HCT116 (cell line): ENCODE measurements at regions not wholly inside any gene's neighbourhood (a gene's known extent, or its start where the extent isn't known, plus 50 kb on each side); places are given as distances from the start of the nearest gene placed in this dataset.

Experiments used
- ATAC-seq: fragments of 200-7000 bp; cut with Tn5 transposase; 2 replicates; pipeline ENCODE4 v1.9.1; 2020; ENCODE audit warnings: mild to moderate bottlenecking, moderate library complexity
- BruUV-seq: library from RNA; stranded (reverse); fragments of 400-500 nt; replicated peaks from 2 replicates; lab custom pipeline; 2021; lab: Mats Ljungman, UMichigan
- CTCF ChIA-PET: fragments of 300-600 bp; sonication (Branson Sonifier 250); formaldehyde crosslinking; loops from one replicate; lab custom pipeline; 2021; ENCODE audit warnings: antibody characterized with exemption; lab: Charles Lee
- POLR2A ChIA-PET: fragments of 300-600, 350-600 bp; sonication (Branson Sonifier 250); formaldehyde crosslinking; loops from one replicate; lab custom pipeline; 2021; ENCODE audit warnings: antibody characterized with exemption; lab: Charles Lee
- RAD21 ChIA-PET, 2 experiments: fragments of 300-600 bp; sonication (Branson Sonifier 250); formaldehyde crosslinking; loops; one replicate each; lab custom pipeline; 2023; ENCODE audit warnings: low total read pairs in 2 of 2; ENCODE audit not compliant: uncharacterized antibody in 2 of 2, unreplicated experiment in 2 of 2, low non-redundant PET in 1 of 2; lab: Charles Lee
- DNase-seq: peaks from one replicate; pipeline ENCODE4 v3.0.0-alpha.2; 2010; ENCODE audit warnings: low read depth, low spot score
- H2AFZ ChIP-seq: fragments of 200-600 bp; shearing (Covaris generic), sonication (generic); 2 replicates; pipeline ENCODE4 v1.6.1; 2017; ENCODE audit warnings: low read depth, mixed run types, mixed read lengths, antibody characterized with exemption, low read length; ENCODE audit not compliant: poor library complexity, severe bottlenecking
- H3K27ac ChIP-seq: 2 replicates; pipeline ENCODE4 v1.5.1; 2012; ENCODE audit warnings: low read depth, low read length
- H3K27me3 ChIP-seq: fragments of 200-600 bp; sonication (generic); 2 replicates; pipeline ENCODE4 v1.6.1; 2016; ENCODE audit warnings: mixed run types, low read length, mixed read lengths; ENCODE audit not compliant: insufficient read depth
- H3K36me3 ChIP-seq, 2 experiments: fragments of 200-500 bp in 1 of 2; fragments of 200-600 bp in 1 of 2; sonication (Bioruptor generic) in 1 of 2; sonication (generic) in 1 of 2; 2 replicates each; pipeline versions ENCODE4 v1.5.1 to v1.6.1; 2014 to 2016; ENCODE audit warnings: low read length in 2 of 2, inconsistent platforms in 1 of 2, mixed read lengths in 1 of 2, mixed run types in 1 of 2; ENCODE audit not compliant: insufficient read depth in 2 of 2, control insufficient read depth in 1 of 2
- H3K4me1 ChIP-seq, 2 experiments: fragments of 200-600 bp in 1 of 2; sonication (generic) in 1 of 2; 2 replicates each; pipeline versions ENCODE4 v1.5.1 to v1.6.1; 2012 to 2017; ENCODE audit warnings: low read length in 2 of 2, inconsistent platforms in 1 of 2, mild to moderate bottlenecking in 1 of 2, mixed read lengths in 1 of 2, mixed run types in 1 of 2, moderate library complexity in 1 of 2; ENCODE audit not compliant: insufficient read depth in 2 of 2, control insufficient read depth in 1 of 2
- H3K4me2 ChIP-seq: fragments of 200-600 bp; sonication (generic); 2 replicates; pipeline ENCODE4 v1.6.1; 2017; ENCODE audit warnings: mixed run types, low read length, mixed read lengths
- H3K4me3 ChIP-seq, 2 experiments: fragments of 200-600 bp in 1 of 2; sonication (generic) in 1 of 2; replicated peaks in 1 of 2; 2 replicates each; pipeline ENCODE4 v1.5.1; 2011 to 2016; ENCODE audit warnings: low read length in 2 of 2, control low read depth in 1 of 2, low read depth in 1 of 2, mild to moderate bottlenecking in 1 of 2, mixed read lengths in 1 of 2, mixed run types in 1 of 2
- H3K79me2 ChIP-seq: fragments of 200-600 bp; sonication (generic); 2 replicates; pipeline ENCODE4 v1.6.1; 2017; ENCODE audit warnings: mild to moderate bottlenecking, mixed run types, low read length, moderate library complexity, mixed read lengths; ENCODE audit not compliant: insufficient read depth
- H3K9ac ChIP-seq: fragments of 200-600 bp; sonication (generic); 2 replicates; pipeline ENCODE4 v1.6.1; 2016; ENCODE audit warnings: low read length, mixed read lengths
- H3K9me2 ChIP-seq: fragments of 200-600 bp; sonication (generic), shearing (Covaris generic); 2 replicates; pipeline ENCODE4 v1.6.1; 2017; ENCODE audit warnings: mixed run types, mild to moderate bottlenecking, moderate library complexity; ENCODE audit not compliant: insufficient read depth
- H3K9me3 ChIP-seq, 2 experiments: fragments of 200-500 bp in 1 of 2; fragments of 200-600 bp in 1 of 2; sonication (Bioruptor generic) in 1 of 2; sonication (generic) in 1 of 2; 2 replicates each; pipeline ENCODE4 v1.6.1; 2014 to 2017; ENCODE audit warnings: low read length in 2 of 2, mixed read lengths in 2 of 2, inconsistent platforms in 1 of 2, low read depth in 1 of 2, mild to moderate bottlenecking in 1 of 2, mixed run types in 1 of 2, moderate library complexity in 1 of 2; ENCODE audit not compliant: control insufficient read depth in 1 of 2, insufficient read depth in 1 of 2
- H4K20me1 ChIP-seq: fragments of 200-600 bp; sonication (generic), shearing (Covaris generic); 2 replicates; pipeline ENCODE4 v1.6.1; 2017; ENCODE audit warnings: mixed run types, mild to moderate bottlenecking, moderate library complexity; ENCODE audit not compliant: insufficient read depth
- CEBPB ChIP-seq: IDR thresholded peaks from 2 replicates; pipeline ENCODE4 v1.6.1; 2012; ENCODE audit warnings: low read depth
- CTCF ChIP-seq, 3 experiments: fragments of 200-600 bp in 1 of 3; sonication (generic) in 1 of 3; IDR thresholded peaks in 2 of 3; conservative IDR thresholded peaks in 1 of 3; 2 replicates each; pipeline ENCODE4 v1.5.1; 2012 to 2017; ENCODE audit warnings: low read depth in 2 of 3, low read length in 2 of 3, antibody characterized with exemption in 1 of 3, borderline replicate concordance in 1 of 3, control low read depth in 1 of 3, mild to moderate bottlenecking in 1 of 3, mixed read lengths in 1 of 3, mixed run types in 1 of 3, moderate library complexity in 1 of 3; ENCODE audit not compliant: insufficient read depth in 1 of 3
- ELF1 ChIP-seq: IDR thresholded peaks from 2 replicates; pipeline ENCODE4 v1.6.1; 2012; ENCODE audit warnings: low read depth, borderline replicate concordance
- FOSL1 ChIP-seq: IDR thresholded peaks from 2 replicates; pipeline ENCODE4 v1.6.1; 2012; ENCODE audit warnings: low read depth
- MAX ChIP-seq: IDR thresholded peaks from 2 replicates; pipeline ENCODE4 v1.6.1; 2012
- POLR2AphosphoS5 ChIP-seq: IDR thresholded peaks from 2 replicates; pipeline ENCODE4 v1.6.1; 2011; ENCODE audit warnings: mild to moderate bottlenecking, low read depth, low read length, moderate library complexity
- SIN3A ChIP-seq: IDR thresholded peaks from 2 replicates; pipeline ENCODE4 v1.6.1; 2012; ENCODE audit warnings: low read depth
- SP1 ChIP-seq: IDR thresholded peaks from 2 replicates; pipeline ENCODE4 v1.6.1; 2012; ENCODE audit warnings: low read depth
- TCF7L2 ChIP-seq: IDR thresholded peaks from 2 replicates; pipeline ENCODE4 v1.7.0; 2011; ENCODE audit warnings: borderline replicate concordance, inconsistent platforms; ENCODE audit not compliant: insufficient read depth, insufficient read length; ENCODE audit errors: extremely low read depth
- YY1 ChIP-seq: IDR thresholded peaks from 2 replicates; pipeline ENCODE4 v1.6.1; 2011; ENCODE audit warnings: low read length, low read depth, moderate library complexity, mild to moderate bottlenecking; ENCODE audit not compliant: insufficient replicate concordance; ENCODE audit errors: extremely low read depth
- intact Hi-C: fragments of 100-400 bp; cut with micrococcal nuclease; formaldehyde crosslinking; loops from 2 replicates; pipeline ENCODE4 v1.10.0; 2022
- TF ChIP-seq, protein P1 (sequence below): IDR thresholded peaks from 2 replicates; pipeline ENCODE4 v1.6.1; 2012; ENCODE audit warnings: low read depth

DNA sequence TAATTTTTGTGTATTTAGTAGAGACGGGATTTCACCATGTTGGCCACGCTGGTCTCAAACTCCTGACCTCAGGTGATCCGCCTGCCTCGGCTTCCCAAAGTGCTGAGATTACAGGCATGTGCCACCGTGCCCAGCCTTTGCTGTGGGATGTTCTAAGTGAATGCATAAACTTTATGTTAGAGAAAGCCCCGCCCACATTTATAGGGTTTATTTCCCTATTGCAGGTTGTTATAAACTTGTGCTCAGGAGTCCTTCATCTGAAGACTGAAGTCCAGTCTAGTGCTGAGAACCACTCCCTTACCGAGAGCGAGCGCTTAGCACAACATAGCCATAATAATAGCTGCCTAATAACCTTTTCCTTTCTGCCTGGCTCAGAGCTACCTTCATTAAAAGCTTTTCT, 75.4 kb upstream of the ZNF217 start:
- Histone ChIP-seq H3K79me2 (no peaks in the 10 kb centered on the region), H3K36me3 (no peaks in the 10 kb centered on the region), H3K9ac (no peak overlapping the region), H3K27me3 (no peaks in the 10 kb centered on the region), H4K20me1 (no peaks in the 10 kb centered on the region), H3K9me3 (no peaks in the 10 kb centered on the region), H2AFZ (peak overlapping the region; percentile 17), H3K4me2 (no peak overlapping the region), H3K4me3 (no peak overlapping the region), H3K9me2 (no peaks in the 10 kb centered on the region), H3K27ac (no peak overlapping the region), H3K4me1 (peaks cover 2 to 11% of the 10 kb centered on the region in 2 experiments; a peak in 2 of 4 replicates)
- RAD21 ChIA-PET: no interaction called here
- intact Hi-C loops: no loop called here
- POLR2A ChIA-PET: no interaction called here
- DNase-seq (no peak), ATAC-seq (no peak)
- TF ChIP-seq ELF1 (no peak), TCF7L2 (no peak), CTCF (IDR thresholded peaks at IDR 0.05 in 2 of 3, conservative IDR thresholded peaks at IDR 0.05 in 1 of 3; ENCODE audit: borderline replicate concordance in 1 of 3, insufficient read depth in 1 of 3, low read depth in 2 of 3, low read length in 2 of 3) (no peak)
- no TSS peak for BruUV-seq
- CTCF ChIA-PET: no interaction called here

GRCh38 chr20:53666144-53666543, 72.5 kb upstream of the ZNF217 start:
- CTCF ChIA-PET: no interaction called here
- intact Hi-C loops: no loop called here

More at GRCh38 chr20:53666144-53666543, 72.5 kb upstream of the ZNF217 start:
- Histone ChIP-seq H2AFZ (no peak overlapping the region), H4K20me1 (no peaks in the 10 kb centered on the region), H3K27me3 (no peaks in the 10 kb centered on the region), H3K9ac (no peak overlapping the region), H3K36me3 (no peaks in the 10 kb centered on the region)
- no TSS peak for BruUV-seq
- no peak for DNase-seq
- ChIA-PET RAD21 (no interaction called here), POLR2A (no interaction called here)
- TF ChIP-seq ELF1: no peak
- TF ChIP-seq SIN3A: no peak
- no peak for TF ChIP-seq POLR2AphosphoS5
- TF ChIP-seq MAX: no peak
- TF ChIP-seq, protein P1, sequence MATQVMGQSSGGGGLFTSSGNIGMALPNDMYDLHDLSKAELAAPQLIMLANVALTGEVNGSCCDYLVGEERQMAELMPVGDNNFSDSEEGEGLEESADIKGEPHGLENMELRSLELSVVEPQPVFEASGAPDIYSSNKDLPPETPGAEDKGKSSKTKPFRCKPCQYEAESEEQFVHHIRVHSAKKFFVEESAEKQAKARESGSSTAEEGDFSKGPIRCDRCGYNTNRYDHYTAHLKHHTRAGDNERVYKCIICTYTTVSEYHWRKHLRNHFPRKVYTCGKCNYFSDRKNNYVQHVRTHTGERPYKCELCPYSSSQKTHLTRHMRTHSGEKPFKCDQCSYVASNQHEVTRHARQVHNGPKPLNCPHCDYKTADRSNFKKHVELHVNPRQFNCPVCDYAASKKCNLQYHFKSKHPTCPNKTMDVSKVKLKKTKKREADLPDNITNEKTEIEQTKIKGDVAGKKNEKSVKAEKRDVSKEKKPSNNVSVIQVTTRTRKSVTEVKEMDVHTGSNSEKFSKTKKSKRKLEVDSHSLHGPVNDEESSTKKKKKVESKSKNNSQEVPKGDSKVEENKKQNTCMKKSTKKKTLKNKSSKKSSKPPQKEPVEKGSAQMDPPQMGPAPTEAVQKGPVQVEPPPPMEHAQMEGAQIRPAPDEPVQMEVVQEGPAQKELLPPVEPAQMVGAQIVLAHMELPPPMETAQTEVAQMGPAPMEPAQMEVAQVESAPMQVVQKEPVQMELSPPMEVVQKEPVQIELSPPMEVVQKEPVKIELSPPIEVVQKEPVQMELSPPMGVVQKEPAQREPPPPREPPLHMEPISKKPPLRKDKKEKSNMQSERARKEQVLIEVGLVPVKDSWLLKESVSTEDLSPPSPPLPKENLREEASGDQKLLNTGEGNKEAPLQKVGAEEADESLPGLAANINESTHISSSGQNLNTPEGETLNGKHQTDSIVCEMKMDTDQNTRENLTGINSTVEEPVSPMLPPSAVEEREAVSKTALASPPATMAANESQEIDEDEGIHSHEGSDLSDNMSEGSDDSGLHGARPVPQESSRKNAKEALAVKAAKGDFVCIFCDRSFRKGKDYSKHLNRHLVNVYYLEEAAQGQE: no peak
- TF ChIP-seq FOSL1: no peak
- no peak for TF ChIP-seq CEBPB
- no peak for TF ChIP-seq YY1
- TF ChIP-seq SP1: no peak
- TF ChIP-seq, all 23 proteins: peak for 0
- Histone ChIP-seq H3K27ac (no peak overlapping the region), H3K9me2 (no peaks in the 10 kb centered on the region), H3K9me3 (no peaks in the 10 kb centered on the region), H3K4me2 (no peak overlapping the region), H3K4me1 (peaks cover 0 to 5% of the 10 kb centered on the region in 2 experiments; a peak in 1 of 4 replicates), H3K4me3 (no peak overlapping the region), H3K79me2 (no peaks in the 10 kb centered on the region)
- ATAC-seq: no peak
